ENCODE measurements at regions not wholly inside any gene's neighbourhood (a gene's known extent, or its start where the extent isn't known, plus 50 kb on each side); places are given as distances from the start of the nearest gene placed in this dataset.
"Not testable (repeated sequence)": the region's sequence is repeated elsewhere in the genome, so short reads cannot be mapped to it uniquely, and the experiment has no call there.

GRCh38 chr4:28462766-28463700 lies 1602.4 kb downstream of the STIM2 start:
- no peaks in the 10 kb centered on the region for H3K4me1 ChIP-seq
- WGBS, 2 donors = 51 to 57% methylated on average over 7 of the region's 7 CpGs
- H3K4me3 ChIP-seq = no peak overlapping the region
- TF ChIP-seq POLR2AphosphoS5 (IDR thresholded peaks at IDR 0.05) (no peak), POLR2A (IDR thresholded peaks at IDR 0.05) (no peak), EP300 (IDR thresholded peaks at IDR 0.05) (no peak), CTCF (IDR thresholded peaks at IDR 0.05) (no peak)
- H3K9me3 ChIP-seq = no peaks in the 10 kb centered on the region
- H3K36me3 ChIP-seq = no peaks in the 10 kb centered on the region
- no peaks in the 10 kb centered on the region for H3K27me3 ChIP-seq
- H3K27ac ChIP-seq = no peak overlapping the region
- DNase-seq (no peak), ATAC-seq (ENCODE audit: low FRiP score in 2 of 2) (no peak)

DNA sequence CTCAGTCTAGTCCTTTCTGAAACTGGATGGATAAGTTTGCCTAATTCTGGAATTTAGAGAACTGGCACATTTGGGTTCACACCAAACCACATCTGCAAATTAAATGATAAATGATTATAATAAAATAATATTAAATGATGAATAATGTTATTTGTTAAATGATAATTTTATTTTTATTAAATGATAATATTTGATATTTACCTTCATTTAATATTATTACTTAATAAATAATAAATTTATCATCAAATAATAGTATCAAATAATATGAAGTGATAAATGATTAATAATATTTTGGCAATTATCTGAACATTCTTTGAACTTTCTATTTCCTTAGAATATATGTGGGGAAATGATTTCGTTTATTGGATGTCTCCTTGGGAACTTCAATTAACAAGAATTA lies 1604.2 kb downstream of the STIM2 start:
- Histone ChIP-seq H3K9me3 (no peaks in the 10 kb centered on the region), H3K36me3 (no peaks in the 10 kb centered on the region), H3K4me1 (no peaks in the 10 kb centered on the region), H3K4me3 (no peak overlapping the region), H3K27ac (no peak overlapping the region), H3K27me3 (no peaks in the 10 kb centered on the region)
- WGBS, 2 donors = 59 to 63% methylated on average over 1 of the region's 1 CpG
- no peak for TF ChIP-seq POLR2A (IDR thresholded peaks at IDR 0.05)
- TF ChIP-seq CTCF (IDR thresholded peaks at IDR 0.05) = no peak
- no peak for TF ChIP-seq POLR2AphosphoS5 (IDR thresholded peaks at IDR 0.05)
- no peak for TF ChIP-seq EP300 (IDR thresholded peaks at IDR 0.05)
- ATAC-seq (ENCODE audit: low FRiP score in 2 of 2) (no peak), DNase-seq (no peak)

DNA sequence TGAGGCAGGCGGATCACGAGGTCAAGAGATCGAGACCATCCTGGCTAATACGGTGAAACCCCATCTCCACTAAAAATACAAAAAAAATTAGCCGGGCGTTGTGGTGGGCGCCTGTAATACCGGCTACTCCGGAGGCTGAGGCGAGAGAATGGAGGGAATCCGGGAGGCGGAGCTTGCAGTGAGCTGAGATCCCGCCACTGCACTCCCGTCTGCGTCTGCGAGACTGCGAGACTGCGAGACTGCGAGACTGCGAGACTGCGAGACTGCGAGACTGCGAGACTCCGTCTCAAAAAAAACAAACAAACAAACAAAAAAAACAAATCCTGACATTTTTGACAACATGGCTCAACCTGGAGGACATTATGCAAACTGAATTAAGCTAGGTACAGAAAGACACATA lies 1606.2 kb downstream of the STIM2 start:
- WGBS, 2 donors = 95 to 96% methylated on average over 24 of the region's 24 CpGs
- H3K4me1 ChIP-seq; ATAC-seq (ENCODE audit: low FRiP score in 2 of 2); H3K27ac ChIP-seq; H3K27me3 ChIP-seq; H3K9me3 ChIP-seq; H3K36me3 ChIP-seq; H3K4me3 ChIP-seq: not testable (repeated sequence)
- peak in 1 of 2 donors; percentile 10 for DNase-seq

- ATAC-seq (ENCODE audit: low FRiP score in 2 of 2) = no peak
- no peak for TF ChIP-seq POLR2AphosphoS5 (IDR thresholded peaks at IDR 0.05)
- TF ChIP-seq POLR2A (IDR thresholded peaks at IDR 0.05) = no peak
- no peak for TF ChIP-seq CTCF (IDR thresholded peaks at IDR 0.05)
- TF ChIP-seq EP300 (IDR thresholded peaks at IDR 0.05) = no peak
- 80 to 84% methylated on average over 1 of the region's 1 CpG for WGBS, 2 donors
These were observed 1608.7 kb downstream of the STIM2 start for GRCh38 chr4:28469387-28469786.

GRCh38 chr4:28469886-28470285 lies 1609.2 kb downstream of the STIM2 start:
- 82 to 85% methylated on average over 2 of the region's 2 CpGs for WGBS, 2 donors

More at GRCh38 chr4:28469387-28469786, 1608.7 kb downstream of the STIM2 start:
- H3K27me3 ChIP-seq = no peaks in the 10 kb centered on the region
- H3K4me3 ChIP-seq = no peak overlapping the region
- no peak overlapping the region for H3K27ac ChIP-seq
- no peaks in the 10 kb centered on the region for H3K9me3 ChIP-seq
- H3K36me3 ChIP-seq = no peaks in the 10 kb centered on the region
- no peak for DNase-seq
- H3K4me1 ChIP-seq = no peaks in the 10 kb centered on the region

More at GRCh38 chr4:28469886-28470285, 1609.2 kb downstream of the STIM2 start:
- Histone ChIP-seq H3K27me3 (no peaks in the 10 kb centered on the region), H3K4me1 (no peaks in the 10 kb centered on the region), H3K27ac (no peak overlapping the region), H3K36me3 (no peaks in the 10 kb centered on the region), H3K9me3 (no peaks in the 10 kb centered on the region), H3K4me3 (no peak overlapping the region)
- no peak for DNase-seq
- TF ChIP-seq POLR2AphosphoS5 (IDR thresholded peaks at IDR 0.05) (no peak), CTCF (IDR thresholded peaks at IDR 0.05) (no peak), EP300 (IDR thresholded peaks at IDR 0.05) (no peak), POLR2A (IDR thresholded peaks at IDR 0.05) (no peak)
- no peak for ATAC-seq (ENCODE audit: low FRiP score in 2 of 2)
